Esophagus squamous epithelium (tissue), 5 donors: ENCODE measurements at regions not wholly inside any gene's neighbourhood (a gene's known extent, or its start where the extent isn't known, plus 50 kb on each side); places are given as distances from the start of the nearest gene placed in this dataset.

Experiments used
- DNase-seq: peaks from one replicate; lab custom pipeline; 2025; lab: John Stamatoyannopoulos, UW
- H3K27ac ChIP-seq, 4 donors: fragments of 200-600 bp; sonication (generic); one replicate each; pipeline ENCODE4 v1.5.1; 2016 to 2019; ENCODE audit warnings: mild to moderate bottlenecking in 1 of 4
- H3K27me3 ChIP-seq, 4 donors: fragments of 200-600 bp; sonication (generic); 1 replicate in 3 of 4; 2 replicates in 1 of 4; pipeline versions ENCODE4 v1.5.1 to v1.6.0; 2017 to 2021; ENCODE audit warnings: antibody characterized with exemption in 1 of 4
- H3K36me3 ChIP-seq, 3 donors: fragments of 200-600 bp; sonication (generic); one replicate each; pipeline ENCODE4 v1.5.1; 2016 to 2019
- H3K4me1 ChIP-seq, 3 donors: fragments of 200-600 bp; sonication (generic); one replicate each; pipeline ENCODE4 v1.5.1; 2017 to 2019
- H3K4me3 ChIP-seq, 4 donors: fragments of 200-600 bp; sonication (generic); 1 replicate in 3 of 4; 2 replicates in 1 of 4; pipeline ENCODE4 v1.5.1; 2016 to 2019; ENCODE audit warnings: mild to moderate bottlenecking in 2 of 4, moderate library complexity in 1 of 4
- H3K9me3 ChIP-seq, 3 donors: fragments of 200-600 bp; sonication (generic); one replicate each; pipeline ENCODE4 v1.5.1; 2016 to 2019
- POLR2A ChIP-seq, 4 donors: fragments of 450-650 bp; IDR thresholded peaks; one replicate each; pipeline ENCODE4 v1.6.1; 2017; ENCODE audit warnings: antibody characterized with exemption in 4 of 4, mild to moderate bottlenecking in 4 of 4, moderate library complexity in 3 of 4
- WGBS, 2 donors: methylation state at CpG; one replicate each; pipeline ENCODE4 v1.1.5; 2018; 5-methylcytosine and 5-hydroxymethylcytosine counted together
- intact Hi-C: fragments of 100-400 bp; cut with DNase I; formaldehyde crosslinking; loops from one replicate; pipeline ENCODE4 v1.15.0; 2022
- TF ChIP-seq, protein P1 (sequence below), 6 experiments: fragments of 450-650 bp in 4 of 6; fragments of 200-600 bp in 2 of 6; sonication (generic) in 2 of 6; IDR thresholded peaks; one replicate each; pipeline ENCODE4 v1.5.1; 2016 to 2019; ENCODE audit warnings: antibody characterized with exemption in 6 of 6, mild to moderate bottlenecking in 4 of 6, moderate library complexity in 4 of 6
- donor health status: DM: yes; HTN: yes; CAD: no.

GRCh38 chr6:76633259-76633658 is 560.8 kb upstream of the IMPG1 start:
- Histone ChIP-seq H3K9me3 (peaks cover 0 to 13% (median 0%) of the 10 kb centered on the region in 3 donors), H3K36me3 (no peaks in the 10 kb centered on the region), H3K4me3 (no peak overlapping the region), H3K27ac (no peak overlapping the region), H3K4me1 (no peaks in the 10 kb centered on the region), H3K27me3 (no peaks in the 10 kb centered on the region)
- intact Hi-C loops: no loop called here
- TF ChIP-seq POLR2A (IDR thresholded peaks at IDR 0.05): no peak
- TF ChIP-seq, protein P1, sequence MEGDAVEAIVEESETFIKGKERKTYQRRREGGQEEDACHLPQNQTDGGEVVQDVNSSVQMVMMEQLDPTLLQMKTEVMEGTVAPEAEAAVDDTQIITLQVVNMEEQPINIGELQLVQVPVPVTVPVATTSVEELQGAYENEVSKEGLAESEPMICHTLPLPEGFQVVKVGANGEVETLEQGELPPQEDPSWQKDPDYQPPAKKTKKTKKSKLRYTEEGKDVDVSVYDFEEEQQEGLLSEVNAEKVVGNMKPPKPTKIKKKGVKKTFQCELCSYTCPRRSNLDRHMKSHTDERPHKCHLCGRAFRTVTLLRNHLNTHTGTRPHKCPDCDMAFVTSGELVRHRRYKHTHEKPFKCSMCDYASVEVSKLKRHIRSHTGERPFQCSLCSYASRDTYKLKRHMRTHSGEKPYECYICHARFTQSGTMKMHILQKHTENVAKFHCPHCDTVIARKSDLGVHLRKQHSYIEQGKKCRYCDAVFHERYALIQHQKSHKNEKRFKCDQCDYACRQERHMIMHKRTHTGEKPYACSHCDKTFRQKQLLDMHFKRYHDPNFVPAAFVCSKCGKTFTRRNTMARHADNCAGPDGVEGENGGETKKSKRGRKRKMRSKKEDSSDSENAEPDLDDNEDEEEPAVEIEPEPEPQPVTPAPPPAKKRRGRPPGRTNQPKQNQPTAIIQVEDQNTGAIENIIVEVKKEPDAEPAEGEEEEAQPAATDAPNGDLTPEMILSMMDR (IDR thresholded peaks at IDR 0.05): no peak
- no peak for DNase-seq
- 57% methylated on average over 5 of the region's 5 CpGs for WGBS, 2 donors

- H3K27me3 ChIP-seq: no peaks in the 10 kb centered on the region
- WGBS, 2 donors: 82% methylated on average over 7 to 8 of the region's 9 CpGs
Measured at GRCh38 chr6:76631622-76632021, 559.2 kb upstream of the IMPG1 start.

DNA sequence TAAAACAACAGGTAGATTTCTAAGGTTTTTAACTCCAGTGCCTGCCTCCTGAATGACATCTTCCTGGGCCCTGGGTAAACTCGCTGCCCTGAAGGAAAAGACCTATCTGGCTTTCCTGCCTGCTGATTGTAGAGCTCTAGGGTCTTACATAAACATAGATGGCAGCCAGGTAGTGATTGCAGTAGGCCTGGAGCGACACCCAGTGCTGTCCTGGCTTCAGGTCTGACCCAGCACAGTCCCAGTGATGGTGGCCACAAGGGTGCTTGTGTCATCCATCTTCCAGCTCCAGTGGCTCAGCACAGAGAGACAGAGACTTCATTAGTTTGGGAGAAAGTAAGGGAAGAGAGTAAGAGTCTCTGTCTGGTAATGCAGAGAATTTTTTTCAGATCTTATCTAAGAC is 542.9 kb upstream of the IMPG1 start:
- TF ChIP-seq POLR2A (IDR thresholded peaks at IDR 0.05): no peak
- Histone ChIP-seq H3K4me3 (no peak overlapping the region), H3K36me3 (no peaks in the 10 kb centered on the region), H3K9me3 (no peaks in the 10 kb centered on the region), H3K27me3 (no peaks in the 10 kb centered on the region), H3K4me1 (no peaks in the 10 kb centered on the region), H3K27ac (no peak overlapping the region)
- intact Hi-C loops: no loop called here
- 32 to 50% methylated on average over 1 to 2 of the region's 2 CpGs for WGBS, 2 donors
- no peak for DNase-seq

More at GRCh38 chr6:76631622-76632021, 559.2 kb upstream of the IMPG1 start:
- no peak for DNase-seq
- Histone ChIP-seq H3K36me3 (no peaks in the 10 kb centered on the region), H3K4me1 (no peaks in the 10 kb centered on the region), H3K9me3 (peaks cover 0 to 16% (median 0%) of the 10 kb centered on the region in 3 donors), H3K4me3 (no peak overlapping the region), H3K27ac (no peak overlapping the region)
- intact Hi-C loops: no loop called here
- TF ChIP-seq, protein P1 (IDR thresholded peaks at IDR 0.05): no peak
- no peak for TF ChIP-seq POLR2A (IDR thresholded peaks at IDR 0.05)

DNA sequence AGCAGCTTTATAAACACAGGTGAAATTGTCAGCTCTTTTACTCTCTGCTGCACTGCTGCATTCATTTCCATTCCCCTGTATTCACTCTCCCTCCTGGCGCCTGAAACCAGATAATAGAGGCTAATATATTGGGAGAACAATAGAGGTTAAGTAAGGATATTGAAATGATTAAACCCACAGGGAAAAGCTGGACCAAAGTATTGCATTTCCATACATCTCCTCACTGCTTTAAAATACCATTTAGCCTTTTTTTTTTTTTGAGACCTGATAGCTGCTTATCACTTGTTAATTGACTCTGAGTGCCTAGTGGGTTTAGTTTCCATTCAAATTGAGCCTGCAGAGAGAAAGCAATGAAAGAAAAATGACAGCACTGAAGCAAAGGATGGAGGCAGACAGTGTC is 540.5 kb upstream of the IMPG1 start:
- Histone ChIP-seq H3K9me3 (peaks cover 0 to 4% (median 0%) of the 10 kb centered on the region in 3 donors), H3K4me1 (no peaks in the 10 kb centered on the region), H3K36me3 (no peaks in the 10 kb centered on the region), H3K4me3 (no peak overlapping the region), H3K27me3 (no peaks in the 10 kb centered on the region), H3K27ac (no peak overlapping the region)
- DNase-seq: no peak
- 22 to 23% methylated on average over 1 of the region's 1 CpG for WGBS, 2 donors
- intact Hi-C loops: no loop called here
- TF ChIP-seq POLR2A (IDR thresholded peaks at IDR 0.05): no peak
- TF ChIP-seq, protein P1 (IDR thresholded peaks at IDR 0.05): no peak

DNA sequence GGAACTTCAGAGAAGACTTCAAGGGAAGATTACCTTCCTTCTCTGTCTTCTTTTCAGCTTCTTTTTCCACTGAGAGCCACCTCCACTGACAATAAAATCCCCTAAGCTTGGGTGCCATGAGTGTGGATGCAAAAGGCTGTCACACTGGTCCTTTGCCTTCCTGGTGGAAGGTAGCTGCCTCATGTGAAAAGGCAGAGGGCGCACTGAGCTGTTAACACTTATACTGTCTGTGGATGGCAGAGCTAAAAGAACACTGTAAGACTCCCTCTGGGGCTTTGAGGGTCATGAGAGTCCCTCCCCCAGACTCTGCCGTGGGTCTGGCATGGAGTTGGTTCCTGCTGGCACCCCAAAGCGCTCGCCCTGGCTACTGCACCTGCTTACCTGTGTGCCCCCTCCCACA is 536.7 kb upstream of the IMPG1 start:
- 67 to 75% methylated on average over 1 to 2 of the region's 4 CpGs for WGBS, 2 donors

More for the DNA sequence above, 536.7 kb upstream of the IMPG1 start:
- Histone ChIP-seq H3K27ac (no peak overlapping the region), H3K4me1 (no peaks in the 10 kb centered on the region), H3K4me3 (no peak overlapping the region), H3K36me3 (no peaks in the 10 kb centered on the region), H3K27me3 (no peaks in the 10 kb centered on the region), H3K9me3 (peaks cover 0 to 4% (median 0%) of the 10 kb centered on the region in 3 donors)
- TF ChIP-seq POLR2A (IDR thresholded peaks at IDR 0.05): no peak
- TF ChIP-seq, protein P1 (IDR thresholded peaks at IDR 0.05): no peak
- intact Hi-C loops: no loop called here
- no peak for DNase-seq
